ENCODE measurements at regions not wholly inside any gene's neighbourhood (a gene's known extent, or its start where the extent isn't known, plus 50 kb on each side); places are given as distances from the start of the nearest gene placed in this dataset.

DNA sequence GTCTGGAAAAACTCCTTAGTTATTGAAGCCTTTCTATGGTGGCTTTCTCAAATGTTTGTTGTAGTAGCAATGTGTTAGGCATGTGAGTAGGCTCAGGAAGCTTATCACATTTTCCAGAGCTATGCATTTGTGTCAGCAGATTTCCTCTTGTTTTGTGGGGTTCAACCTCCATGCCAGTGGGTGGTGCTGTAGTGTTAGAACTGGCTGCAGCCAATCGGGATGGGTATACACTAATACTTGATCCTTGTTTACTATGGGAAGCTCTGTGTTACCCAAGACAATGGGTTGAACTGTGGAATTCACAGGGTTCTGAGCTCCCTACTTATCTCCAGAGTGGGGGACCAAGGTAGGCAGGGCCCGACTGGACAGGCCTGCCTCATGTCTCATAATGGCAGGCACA is 348.5 kb upstream of the ADAMTS5 start:
- no peak for DNase-seq

DNA sequence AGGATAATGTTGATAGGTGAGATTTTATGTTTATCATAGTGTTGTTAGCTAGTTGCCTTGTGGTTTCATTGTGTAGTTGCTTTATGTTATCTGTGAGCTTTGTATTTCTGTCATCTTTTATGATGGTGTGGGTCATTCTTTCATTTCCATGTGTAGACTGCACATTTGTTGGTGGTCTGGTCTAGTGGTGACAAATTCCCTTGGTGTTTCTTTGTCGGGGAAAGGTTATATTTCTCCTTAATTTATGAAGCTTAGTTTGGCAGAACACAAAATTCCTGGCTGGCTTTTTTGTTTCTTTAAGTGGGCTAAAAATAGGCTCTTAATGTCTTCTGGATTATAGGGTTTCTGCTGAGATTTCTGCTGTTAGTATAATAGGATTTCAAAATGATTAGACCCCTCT is 347.2 kb upstream of the ADAMTS5 start:
- DNase-seq = no peak

DNA sequence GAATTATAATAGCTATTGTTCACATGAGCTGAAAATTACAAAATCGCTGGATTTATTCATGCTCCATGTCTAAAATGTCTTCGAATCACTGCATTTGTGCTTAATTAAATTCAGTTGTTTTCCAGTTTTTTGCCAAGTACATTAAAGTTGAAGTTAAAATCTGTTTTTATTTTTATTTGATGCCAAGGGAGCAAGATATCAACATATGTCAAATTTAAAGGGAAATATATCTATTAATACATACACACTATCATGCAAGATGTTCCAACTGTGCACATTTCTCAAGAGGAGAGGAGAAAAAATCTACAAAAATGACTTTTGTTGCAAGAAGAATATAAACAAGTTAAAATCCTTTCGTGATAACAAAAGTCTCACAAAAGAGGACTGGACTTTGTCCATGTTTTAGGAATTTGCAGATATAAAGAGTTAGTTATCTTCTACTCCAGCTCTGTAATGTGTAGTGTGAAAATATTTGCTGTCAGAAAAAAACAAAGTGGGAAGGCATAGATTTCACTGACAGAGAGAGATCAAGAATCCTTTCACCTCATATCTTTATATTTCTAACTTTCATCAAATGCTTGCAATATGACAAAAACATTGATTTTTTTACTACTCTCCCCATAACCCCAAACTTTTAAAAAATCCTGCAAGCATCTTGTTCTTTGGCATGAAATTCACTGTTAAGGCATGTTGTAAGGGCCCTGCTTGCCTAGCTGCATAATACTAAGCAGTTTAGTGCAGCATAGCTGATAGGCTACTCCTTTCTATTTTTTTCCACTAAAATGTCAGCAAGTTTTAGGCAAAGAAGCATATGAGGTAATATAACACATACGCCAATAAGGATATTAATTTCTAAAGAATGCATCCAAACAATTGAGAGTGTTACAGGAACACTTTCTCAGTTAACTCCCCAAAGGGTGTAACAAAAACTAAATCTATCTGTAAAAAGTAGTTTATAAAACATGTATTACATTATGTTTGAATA is 340.2 kb upstream of the ADAMTS5 start:
- no peak for DNase-seq

DNA sequence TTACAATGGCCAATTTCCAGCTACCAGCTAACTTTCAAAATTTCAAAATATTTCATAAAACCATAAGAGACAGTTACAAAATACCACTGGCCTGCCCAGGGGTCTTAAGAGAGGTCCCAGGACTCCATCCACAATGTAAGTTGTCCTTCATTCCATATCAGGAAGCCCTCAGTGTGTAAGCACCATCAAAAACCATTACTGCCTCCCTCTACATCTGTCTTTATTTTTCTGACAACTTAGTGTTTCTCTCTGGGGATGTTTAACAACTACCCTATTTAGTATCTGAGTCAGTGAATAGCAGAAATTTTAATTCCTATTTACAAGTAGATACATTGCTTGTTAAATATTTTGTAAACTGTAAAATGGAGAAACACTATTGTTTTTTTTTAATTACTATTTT is 339.3 kb upstream of the ADAMTS5 start:
- DNase-seq = no peak

DNA sequence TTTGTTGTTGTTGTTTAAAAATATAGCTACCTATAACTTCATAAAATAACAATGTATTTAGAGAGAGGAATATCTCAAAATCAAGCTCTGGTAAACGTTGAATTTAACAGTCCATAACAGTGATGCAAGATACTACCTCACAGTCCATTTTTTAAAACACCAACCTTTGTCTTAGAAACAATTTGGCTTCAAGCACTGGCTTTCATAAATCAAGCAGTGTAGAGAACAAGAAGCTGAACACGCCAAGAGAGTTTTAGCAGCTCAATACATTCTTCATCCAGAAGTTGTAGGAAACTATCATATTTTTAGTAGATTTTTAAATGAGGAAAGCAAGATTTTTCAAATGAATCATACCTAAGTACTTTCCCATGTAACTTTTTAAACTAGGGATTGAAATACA is 334.3 kb upstream of the ADAMTS5 start:
- DNase-seq = no peak

DNA sequence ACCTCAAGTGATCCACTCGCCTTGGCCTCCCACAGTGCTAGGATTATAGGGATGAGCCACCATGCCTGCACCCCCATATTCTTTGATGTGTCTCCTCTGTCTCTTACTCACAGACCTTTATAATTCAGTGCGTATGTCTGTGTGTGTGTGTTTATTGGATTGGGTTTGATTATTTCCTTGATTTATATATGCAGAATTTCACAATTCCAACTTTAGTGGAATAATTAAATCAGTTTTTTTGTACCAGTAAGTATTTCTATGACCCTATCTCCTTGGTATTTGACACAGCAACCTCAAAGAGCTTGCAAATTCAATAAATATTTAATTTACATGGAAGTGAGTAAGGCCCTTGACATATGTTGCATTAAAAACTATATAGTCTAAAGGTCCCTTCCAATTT is 333.9 kb upstream of the ADAMTS5 start:
- DNase-seq = no peak

DNA sequence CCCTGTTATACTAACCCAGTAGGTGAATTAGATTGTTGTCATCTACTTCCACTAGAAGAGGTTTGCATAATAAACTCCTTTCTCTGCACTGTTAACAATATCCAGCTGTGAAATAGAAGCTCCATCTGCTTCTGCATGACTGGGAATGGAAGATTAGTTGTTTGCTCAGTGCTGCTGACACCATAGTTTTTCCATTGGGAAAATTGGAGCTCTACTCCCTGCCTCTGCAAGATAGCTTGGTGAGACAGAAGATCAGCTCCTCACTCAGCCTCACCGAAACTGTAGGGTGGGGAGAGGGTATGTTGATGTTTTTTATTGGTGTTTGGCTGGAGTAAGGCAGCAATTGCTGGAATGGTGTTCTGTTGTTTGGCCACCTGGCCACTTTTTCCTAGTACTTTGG is 331.6 kb upstream of the ADAMTS5 start:
- peak; percentile 82 for DNase-seq

DNA sequence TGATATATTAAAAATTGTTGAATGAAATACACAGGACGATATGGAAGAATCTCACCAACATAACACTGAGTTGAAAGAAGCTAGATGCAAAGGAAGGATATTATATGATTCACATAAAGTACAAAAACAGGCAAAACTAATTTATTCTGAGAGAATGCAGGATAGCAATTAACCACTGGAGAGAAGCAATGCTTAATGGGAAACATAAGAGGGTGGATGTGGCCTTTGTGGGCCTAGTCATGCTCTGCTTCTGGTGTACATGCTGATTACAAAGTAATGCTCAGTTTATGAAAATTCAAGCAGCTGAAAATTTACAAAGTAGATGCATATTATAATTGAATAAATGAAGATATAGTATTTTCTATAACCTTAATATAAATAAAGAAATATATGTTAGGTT is 326.4 kb upstream of the ADAMTS5 start:
- no peak for DNase-seq

DNA sequence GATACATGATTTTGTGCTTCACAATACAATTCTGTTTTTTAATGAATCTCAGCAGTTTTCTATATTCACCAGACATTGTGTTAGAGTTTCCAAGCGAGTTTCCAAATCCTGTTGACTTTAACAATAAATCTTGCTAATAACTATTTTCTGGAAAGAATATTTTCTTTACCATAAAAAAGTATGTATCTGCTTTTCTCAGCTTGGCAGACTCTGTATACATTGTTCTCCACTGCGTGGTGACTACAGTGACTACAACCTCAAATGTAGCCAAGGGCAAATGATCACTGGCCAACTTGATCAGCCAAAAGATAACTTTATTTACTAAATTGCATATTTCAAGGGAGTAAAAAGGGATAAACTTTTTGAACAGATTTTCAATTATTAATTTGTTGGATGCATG is 325.9 kb upstream of the ADAMTS5 start:
- DNase-seq = no peak

DNA sequence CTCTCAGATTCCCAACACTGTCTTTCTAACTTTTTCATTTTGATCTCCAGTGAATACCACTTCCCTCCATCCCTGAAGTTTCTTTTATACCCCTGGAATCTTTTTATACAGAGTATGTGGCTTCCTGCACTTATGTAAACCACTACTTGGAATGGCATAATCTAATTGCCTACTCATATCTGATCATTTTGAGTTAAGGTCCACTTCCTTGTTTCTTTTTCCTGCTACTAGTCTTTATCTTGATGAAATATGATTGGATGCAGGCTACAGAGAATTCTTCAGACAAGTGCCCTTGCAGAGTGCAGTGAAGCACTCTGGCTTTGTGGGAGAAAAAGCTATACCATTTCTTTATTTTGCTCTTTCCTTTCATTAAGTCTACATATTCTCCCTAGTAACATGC is 325.3 kb upstream of the ADAMTS5 start:
- DNase-seq = no peak

DNA sequence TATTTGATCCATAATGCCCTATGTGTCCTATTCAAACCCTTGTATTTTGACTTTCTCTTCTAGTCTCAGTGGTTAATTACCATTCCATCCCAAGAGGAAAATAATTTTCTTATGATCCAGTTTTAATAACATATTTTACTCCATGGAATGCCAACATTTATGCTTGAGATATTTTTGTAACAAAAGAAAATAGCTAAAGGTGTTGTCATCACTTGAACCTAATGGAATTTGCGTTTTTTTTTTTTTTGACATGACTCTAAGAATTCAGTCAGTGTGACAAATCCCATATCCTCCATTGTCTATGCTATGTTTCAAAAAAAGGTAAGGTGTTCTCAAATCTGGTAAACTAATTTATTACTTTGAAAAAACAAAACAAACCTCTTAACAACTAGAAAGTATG is 324.1 kb upstream of the ADAMTS5 start:
- DNase-seq = no peak

DNA sequence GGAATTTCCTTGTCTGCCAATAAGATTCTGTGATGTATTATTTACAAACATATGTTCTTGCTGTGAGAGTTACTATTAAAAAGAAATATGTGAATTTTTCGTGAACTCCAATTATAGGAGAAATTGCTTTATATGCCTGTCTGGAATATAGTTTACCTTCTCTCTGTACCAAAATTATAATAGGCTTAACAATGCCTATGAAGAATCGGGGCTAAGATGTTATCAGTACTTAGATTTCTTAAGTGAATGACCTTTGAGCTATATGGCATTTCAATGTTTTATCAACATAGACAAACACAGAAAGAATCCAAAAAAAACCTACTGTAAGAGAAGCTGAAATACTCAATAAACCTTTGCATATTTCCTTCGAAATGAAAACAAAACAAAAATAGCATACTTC is 323.1 kb upstream of the ADAMTS5 start:
- DNase-seq = no peak

DNA sequence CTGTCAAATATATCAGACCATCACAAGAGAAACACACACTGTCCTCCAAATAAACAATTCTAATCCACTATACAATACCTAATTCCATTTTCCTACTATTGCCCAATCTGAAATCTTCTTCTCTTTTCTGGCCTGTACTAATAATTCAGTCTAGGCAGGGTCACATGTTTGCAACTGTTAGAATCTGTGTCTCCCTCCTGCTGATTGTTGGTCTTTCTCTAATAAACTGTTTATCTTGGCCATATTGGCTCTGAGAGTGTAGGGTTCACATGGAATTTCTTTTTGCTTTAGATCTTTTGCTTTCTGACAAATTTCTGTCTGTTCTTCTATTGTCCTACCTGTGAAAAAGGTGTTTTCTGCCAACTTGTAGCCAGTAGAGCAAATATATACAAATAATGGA is 319.9 kb upstream of the ADAMTS5 start:
- no peak for DNase-seq

DNA sequence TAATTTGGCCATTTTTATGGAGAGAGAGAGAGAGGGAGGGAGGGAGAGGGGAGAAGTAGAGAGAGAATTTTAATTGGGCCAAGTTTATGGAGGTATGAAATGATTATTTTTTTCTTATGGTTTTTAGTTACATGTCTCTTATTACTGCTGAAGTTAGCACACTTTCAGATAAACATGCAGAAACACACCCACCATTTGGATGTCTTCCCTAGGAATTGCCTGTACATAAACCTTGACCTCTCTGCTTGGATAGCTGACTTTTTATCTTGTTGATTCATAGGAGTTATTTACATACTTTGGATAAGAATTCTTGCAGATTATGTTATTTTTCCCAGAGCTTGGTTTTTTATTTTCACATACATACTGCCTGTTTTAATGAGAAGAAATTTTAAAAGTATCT is 310.2 kb upstream of the ADAMTS5 start:
- no peak for DNase-seq

DNA sequence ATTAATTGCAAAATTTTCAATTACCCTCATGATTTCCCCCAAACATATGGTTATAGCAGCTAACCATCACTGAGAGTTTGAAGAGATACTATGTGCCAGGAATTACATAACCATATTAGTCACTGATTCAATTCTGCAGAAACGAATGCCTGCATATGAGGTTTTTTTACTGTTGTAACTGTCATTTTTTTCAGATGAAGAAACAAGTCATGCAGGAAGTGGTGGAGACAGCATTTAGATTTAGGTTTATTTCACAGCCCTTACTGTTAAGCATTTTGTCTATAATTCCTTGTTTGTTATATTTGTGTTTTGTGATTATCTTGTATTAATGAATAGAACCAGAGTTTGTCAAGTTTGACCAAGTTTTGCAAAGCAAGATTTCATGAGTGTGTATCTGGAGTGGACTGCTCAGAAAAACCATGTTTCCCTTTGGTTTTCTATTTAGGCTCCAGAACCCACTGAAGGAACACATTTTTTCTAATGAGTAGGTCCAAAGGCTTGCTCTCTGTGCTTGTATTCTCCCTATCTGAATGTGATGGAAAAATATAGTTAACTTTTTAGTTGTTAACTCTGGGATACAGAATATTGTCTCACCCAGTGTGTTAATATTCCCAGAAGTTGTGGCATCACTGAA is 308.5 kb upstream of the ADAMTS5 start:
- peak; percentile 34 for DNase-seq

DNA sequence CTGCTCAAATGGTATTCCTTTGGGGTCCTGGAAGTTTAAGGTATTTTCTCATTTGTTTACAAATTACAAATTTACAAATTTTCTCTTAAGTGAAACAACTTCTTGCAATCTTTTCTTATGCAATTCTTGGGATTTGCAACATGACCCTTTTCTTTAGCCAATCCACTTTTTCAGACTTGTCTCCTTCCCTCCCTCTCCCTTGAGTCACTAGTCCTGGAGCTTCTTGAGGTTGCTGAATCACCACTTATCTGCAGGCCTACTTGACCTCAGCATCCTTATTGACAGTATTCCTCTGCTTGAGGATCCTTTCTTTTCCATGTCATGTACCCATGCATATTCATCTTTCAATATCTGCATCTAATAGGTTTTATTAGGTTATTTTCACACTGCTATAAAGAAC is 302.8 kb upstream of the ADAMTS5 start:
- no peak for DNase-seq

DNA sequence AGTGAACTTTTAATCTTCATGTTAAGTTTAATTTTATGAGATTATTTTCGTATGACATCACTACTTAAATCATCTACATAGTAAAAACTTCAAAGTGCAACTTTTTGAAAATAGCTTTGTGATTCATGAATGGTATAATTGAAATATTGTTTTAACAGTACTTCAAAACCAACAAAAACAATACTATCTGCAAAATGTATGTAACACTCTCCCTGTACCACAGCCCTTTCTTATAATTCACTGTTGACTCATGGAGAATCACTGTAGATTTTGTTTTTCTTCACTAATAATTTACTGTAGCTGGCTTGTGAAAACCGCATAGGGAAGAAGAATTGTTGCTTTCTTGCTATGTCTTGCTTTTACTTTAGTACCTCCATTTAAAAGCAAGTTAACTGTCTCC is 301.4 kb upstream of the ADAMTS5 start:
- DNase-seq = no peak

DNA sequence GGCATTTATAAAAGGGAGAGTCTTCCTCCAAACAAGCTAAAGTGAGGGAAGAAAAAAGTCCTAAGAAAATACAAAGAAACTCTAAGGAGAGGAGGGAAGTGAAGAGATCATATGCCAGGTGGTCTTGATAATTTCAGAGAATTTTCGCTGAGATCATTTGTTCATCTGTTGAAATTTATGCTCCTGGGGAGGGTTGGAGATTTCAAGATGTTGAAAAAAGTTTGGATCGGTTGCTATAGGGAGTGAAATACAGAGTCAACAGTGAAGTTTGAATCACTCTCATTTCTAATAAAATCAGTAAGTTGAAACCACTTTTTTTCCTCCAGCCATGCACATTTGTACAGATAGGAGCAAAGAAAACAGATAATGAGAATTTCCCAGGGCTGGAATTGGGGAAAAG is 299.1 kb upstream of the ADAMTS5 start:
- DNase-seq = no peak

DNA sequence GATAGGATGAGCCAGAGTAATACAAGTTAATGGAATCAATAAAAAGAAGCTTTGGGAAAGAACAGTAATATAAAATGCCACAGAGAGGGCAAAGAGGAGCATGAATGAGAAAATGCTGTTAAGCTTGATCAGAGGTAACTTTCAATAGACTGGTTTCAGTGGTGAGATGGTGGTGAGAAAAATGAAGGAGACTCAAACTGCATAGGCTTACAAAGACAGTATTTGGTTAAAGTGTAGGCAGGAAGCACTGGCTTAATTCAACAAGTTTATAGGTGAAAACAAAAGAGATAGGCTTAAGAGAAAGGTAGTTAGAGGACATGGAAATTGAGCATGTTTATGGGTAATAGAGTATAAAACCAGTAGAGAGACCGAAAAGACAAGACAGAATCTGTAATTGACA is 298.6 kb upstream of the ADAMTS5 start:
- DNase-seq = no peak

DNA sequence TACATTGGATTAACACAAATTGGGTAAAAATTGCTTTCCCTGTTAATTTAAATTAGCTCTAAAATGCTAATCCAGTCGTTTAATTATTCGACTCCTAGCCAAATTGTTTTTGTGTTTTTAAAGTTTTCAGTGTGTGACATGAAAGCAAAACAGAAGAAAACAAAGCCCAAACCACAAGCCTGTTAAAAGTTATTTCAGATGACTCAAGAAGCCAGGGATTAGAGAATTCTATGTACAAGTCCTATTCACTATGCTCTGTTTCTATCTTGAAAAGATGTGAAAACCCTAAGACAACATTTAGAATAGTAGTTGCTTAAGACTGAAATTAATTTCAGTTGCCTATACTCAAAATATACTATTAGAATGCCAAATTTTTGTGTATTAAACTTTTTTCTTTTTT is 294.8 kb upstream of the ADAMTS5 start:
- DNase-seq = no peak

DNA sequence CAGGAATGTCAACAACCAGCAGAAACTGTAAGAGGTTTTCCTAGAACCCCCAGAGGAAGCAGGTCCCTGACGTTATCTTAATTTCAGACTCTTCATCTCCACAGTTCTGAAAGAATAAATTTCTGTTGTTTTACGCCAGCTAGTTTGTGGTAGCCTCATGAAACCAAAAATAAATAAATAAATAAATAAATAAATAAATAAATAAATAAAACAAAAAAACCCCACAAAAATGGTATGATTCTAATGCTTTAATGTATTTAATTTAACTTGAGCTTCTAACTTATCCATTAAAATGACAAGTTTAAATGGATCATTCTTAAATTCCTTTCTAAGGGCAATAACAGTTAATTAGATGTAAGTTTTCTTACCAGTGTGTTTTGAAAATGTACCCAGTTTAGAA is 293.8 kb upstream of the ADAMTS5 start:
- no peak for DNase-seq

DNA sequence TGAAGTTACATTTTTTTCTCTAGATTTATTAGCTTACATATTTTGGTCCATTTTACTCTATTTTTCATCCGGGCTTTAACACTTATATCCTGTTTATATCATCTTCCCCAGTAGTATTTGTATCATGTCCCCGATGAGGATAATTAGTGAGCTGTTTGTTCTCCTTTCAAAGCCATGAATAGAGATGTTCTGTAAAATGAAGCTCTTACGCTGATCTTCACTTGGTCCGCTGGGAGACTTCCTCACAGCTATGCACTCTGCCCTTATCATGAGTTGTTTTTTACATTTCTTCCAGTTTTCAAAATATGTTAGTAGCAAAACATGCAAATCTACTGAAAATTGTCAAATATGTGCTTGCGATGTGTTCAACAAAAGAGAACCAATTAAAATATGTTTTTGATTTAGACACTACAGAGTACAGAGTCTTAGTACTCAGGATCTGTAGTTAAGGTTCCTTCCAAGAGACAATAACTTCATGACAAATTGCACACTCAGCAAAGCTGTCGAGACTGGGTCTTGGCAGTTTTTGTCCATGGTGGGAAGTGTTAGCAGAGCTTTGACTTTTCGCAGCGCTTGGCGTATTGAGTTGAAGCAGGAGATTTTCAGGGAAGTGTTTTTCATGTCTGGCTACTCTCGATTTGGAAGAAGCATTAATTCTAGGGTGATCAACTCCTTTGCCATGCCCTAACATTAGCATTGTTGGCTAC is 292.0 kb upstream of the ADAMTS5 start:
- no peak for DNase-seq

DNA sequence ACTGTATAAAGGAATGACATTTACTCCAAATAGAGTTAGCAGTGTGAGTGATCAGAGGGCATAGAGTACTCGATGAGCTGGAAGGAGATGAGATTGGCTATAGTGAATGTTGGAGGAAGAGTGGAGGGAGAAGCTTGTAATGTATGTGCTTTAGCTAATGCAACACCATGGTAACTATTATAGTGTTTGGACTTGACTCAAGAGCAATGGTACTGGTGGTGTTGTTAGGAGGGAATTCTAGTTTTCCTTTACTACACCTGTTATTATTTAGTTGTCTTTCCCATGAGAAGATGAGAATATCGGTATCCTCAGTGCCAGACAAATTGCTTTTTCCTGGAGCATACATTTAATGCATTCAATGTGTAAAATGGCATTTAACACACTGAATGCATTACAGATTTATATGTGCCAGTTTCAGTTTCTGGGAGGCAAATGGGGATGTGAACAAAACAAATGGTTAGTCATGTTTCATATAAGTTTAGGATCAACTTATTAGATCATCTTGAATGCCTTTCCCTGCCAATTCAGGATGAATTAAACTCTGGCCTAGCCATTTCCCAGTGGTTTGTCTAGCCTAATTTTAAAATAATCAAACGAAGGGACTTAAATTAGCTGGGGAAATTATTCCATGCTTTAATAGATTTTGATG is 291.1 kb upstream of the ADAMTS5 start:
- DNase-seq = no peak
